MCF 10A (cell line): ENCODE measurements at regions not wholly inside any gene's neighbourhood (a gene's known extent, or its start where the extent isn't known, plus 50 kb on each side); places are given as distances from the start of the nearest gene placed in this dataset.

Experiments used
- BruUV-seq: library from RNA; stranded (reverse); fragments of 400-500 nt; replicated peaks from 2 replicates; lab custom pipeline; 2021; lab: Mats Ljungman, UMichigan
- CTCF ChIA-PET: fragments of 300-600 bp; sonication (Branson Sonifier 250); formaldehyde crosslinking; extraction: SDS; loops from one replicate; lab custom pipeline; 2021; ENCODE audit warnings: antibody characterized with exemption, inconsistent platforms; lab: Yijun Ruan, JAX
- POLR2A ChIA-PET: fragments of 300-600, 350-650 bp; sonication (Branson Sonifier 250); formaldehyde crosslinking; extraction: SDS; loops from one replicate; lab custom pipeline; 2020; ENCODE audit warnings: antibody characterized with exemption, inconsistent platforms; lab: Yijun Ruan, JAX
- DNase-seq: peaks from one replicate; pipeline ENCODE4 v3.0.0-alpha.2; 2018; ENCODE audit not compliant: unreplicated experiment
- H3K27ac Mint-ChIP-seq: one replicate; pipeline ENCODE4 v1.8.0; 2022; ENCODE audit warnings: mild to moderate bottlenecking, low read depth, mixed read lengths; ENCODE audit not compliant: unreplicated experiment
- H3K27me3 Mint-ChIP-seq: one replicate; pipeline ENCODE4 v1.8.0; 2022; ENCODE audit warnings: mixed read lengths; ENCODE audit not compliant: insufficient read depth, unreplicated experiment
- H3K36me3 Mint-ChIP-seq: one replicate; pipeline ENCODE4 v1.8.0; 2022; ENCODE audit warnings: mild to moderate bottlenecking, moderate library complexity, mixed read lengths; ENCODE audit not compliant: insufficient read depth, unreplicated experiment
- H3K4me1 Mint-ChIP-seq: one replicate; pipeline ENCODE4 v1.8.0; 2022; ENCODE audit warnings: mixed read lengths; ENCODE audit not compliant: insufficient read depth, unreplicated experiment
- H3K4me3 Mint-ChIP-seq: one replicate; pipeline ENCODE4 v1.8.0; 2022; ENCODE audit warnings: mild to moderate bottlenecking, moderate library complexity, mixed read lengths; ENCODE audit not compliant: unreplicated experiment
- H3K9me3 Mint-ChIP-seq: one replicate; pipeline ENCODE4 v1.8.0; 2022; ENCODE audit warnings: mixed read lengths; ENCODE audit not compliant: unreplicated experiment
- CTCF ChIP-seq: fragments of 200-600 bp; IDR thresholded peaks from one replicate; pipeline ENCODE4 v1.8.0; 2022; ENCODE audit warnings: antibody characterized with exemption, mild to moderate bottlenecking; ENCODE audit not compliant: unreplicated experiment
- intact Hi-C: fragments of 100-400 bp; cut with micrococcal nuclease; formaldehyde crosslinking; loops from 2 replicates; pipeline ENCODE4 v1.14.1; 2022

GRCh38 chr1:208577381-208577905, 333.3 kb upstream of the PLXNA2 start:
- TF ChIP-seq CTCF, result no peak
- CTCF ChIA-PET, result interaction anchor here (0.7 to 1.0 kb wide), 4 partner anchors 10 to 776 kb away, joined by 3 to 4 read pairs (median 3); no protein-coding TSS in a partner anchor
- Mint-ChIP-seq H3K9me3 (no peaks in the 10 kb centered on the region), H3K36me3 (no peaks in the 10 kb centered on the region), H3K4me1 (peaks cover 4% of the 10 kb centered on the region), H3K4me3 (no peak overlapping the region), H3K27me3 (no peaks in the 10 kb centered on the region), H3K27ac (no peak overlapping the region)
- no peak for DNase-seq
- POLR2A ChIA-PET, result interaction anchor here (0.6 kb wide), 1 partner anchor 1174 kb away, joined by 4 read pairs; no protein-coding TSS in a partner anchor
- intact Hi-C loops, result no loop called here
- no TSS peak for BruUV-seq

- Mint-ChIP-seq H3K36me3 (no peaks in the 10 kb centered on the region), H3K4me3 (no peak overlapping the region), H3K27ac (no peak overlapping the region), H3K27me3 (no peaks in the 10 kb centered on the region), H3K4me1 (peaks cover 4% of the 10 kb centered on the region), H3K9me3 (no peaks in the 10 kb centered on the region)
- ChIA-PET POLR2A (interaction anchor here (0.5 kb wide), 1 partner anchor 160 kb away, joined by 3 read pairs; no protein-coding TSS in a partner anchor), CTCF (no interaction called here)
- BruUV-seq, result no TSS peak
- DNase-seq, result no peak
- intact Hi-C loops, result no loop called here
- no peak for TF ChIP-seq CTCF
Measured at GRCh38 chr1:208581209-208581608, 337.0 kb upstream of the PLXNA2 start.

- Mint-ChIP-seq H3K9me3 (no peaks in the 10 kb centered on the region), H3K27me3 (no peaks in the 10 kb centered on the region), H3K4me1 (peaks cover under 1% of the 10 kb centered on the region), H3K36me3 (no peaks in the 10 kb centered on the region), H3K27ac (no peak overlapping the region), H3K4me3 (no peak overlapping the region)
- no peak for DNase-seq
- CTCF ChIA-PET, result interaction anchor here (0.6 kb wide), 1 partner anchor 231 kb away, joined by 3 read pairs; no protein-coding TSS in a partner anchor
- no peak for TF ChIP-seq CTCF
- POLR2A ChIA-PET, result interaction anchor here (0.5 kb wide), 1 partner anchor 160 kb away, joined by 3 read pairs; no protein-coding TSS in a partner anchor
- no TSS peak for BruUV-seq
- intact Hi-C loops, result no loop called here
Measured at GRCh38 chr1:208581667-208582066, 337.5 kb upstream of the PLXNA2 start.

- BruUV-seq, result no TSS peak
- CTCF ChIA-PET, result interaction anchor here (0.8 to 1.1 kb wide), 3 partner anchors 18 to 252 kb away, joined by 3 read pairs; no protein-coding TSS in a partner anchor
- TF ChIP-seq CTCF, result no peak
- POLR2A ChIA-PET, result no interaction called here
- Mint-ChIP-seq H3K4me1 (no peaks in the 10 kb centered on the region), H3K9me3 (no peaks in the 10 kb centered on the region), H3K4me3 (no peak overlapping the region), H3K36me3 (no peaks in the 10 kb centered on the region), H3K27me3 (no peaks in the 10 kb centered on the region), H3K27ac (no peak overlapping the region)
- no peak for DNase-seq
- intact Hi-C loops, result no loop called here
Measured at GRCh38 chr1:208584167-208584755, 340.1 kb upstream of the PLXNA2 start.
